Epithelial cell of proximal tubule (primary cell): ENCODE measurements at regions not wholly inside any gene's neighbourhood (a gene's known extent, or its start where the extent isn't known, plus 50 kb on each side); places are given as distances from the start of the nearest gene placed in this dataset.

Experiments used
- DNase-seq: peaks from one replicate; pipeline ENCODE4 v3.0.0-alpha.2; 2011; ENCODE audit warnings: low read depth
- H3K4me3 ChIP-seq: 2 replicates; pipeline ENCODE4 v1.5.1; 2011; ENCODE audit warnings: low read depth, mild to moderate bottlenecking, low read length
- TF ChIP-seq, protein P1 (sequence below): conservative IDR thresholded peaks from 2 replicates; pipeline ENCODE4 v1.5.1; 2012; ENCODE audit warnings: low read depth, mild to moderate bottlenecking, low read length

- H3K4me3 ChIP-seq, result no peak overlapping the region
- TF ChIP-seq, protein P1, sequence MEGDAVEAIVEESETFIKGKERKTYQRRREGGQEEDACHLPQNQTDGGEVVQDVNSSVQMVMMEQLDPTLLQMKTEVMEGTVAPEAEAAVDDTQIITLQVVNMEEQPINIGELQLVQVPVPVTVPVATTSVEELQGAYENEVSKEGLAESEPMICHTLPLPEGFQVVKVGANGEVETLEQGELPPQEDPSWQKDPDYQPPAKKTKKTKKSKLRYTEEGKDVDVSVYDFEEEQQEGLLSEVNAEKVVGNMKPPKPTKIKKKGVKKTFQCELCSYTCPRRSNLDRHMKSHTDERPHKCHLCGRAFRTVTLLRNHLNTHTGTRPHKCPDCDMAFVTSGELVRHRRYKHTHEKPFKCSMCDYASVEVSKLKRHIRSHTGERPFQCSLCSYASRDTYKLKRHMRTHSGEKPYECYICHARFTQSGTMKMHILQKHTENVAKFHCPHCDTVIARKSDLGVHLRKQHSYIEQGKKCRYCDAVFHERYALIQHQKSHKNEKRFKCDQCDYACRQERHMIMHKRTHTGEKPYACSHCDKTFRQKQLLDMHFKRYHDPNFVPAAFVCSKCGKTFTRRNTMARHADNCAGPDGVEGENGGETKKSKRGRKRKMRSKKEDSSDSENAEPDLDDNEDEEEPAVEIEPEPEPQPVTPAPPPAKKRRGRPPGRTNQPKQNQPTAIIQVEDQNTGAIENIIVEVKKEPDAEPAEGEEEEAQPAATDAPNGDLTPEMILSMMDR, result no peak
- no peak for DNase-seq
Observed at GRCh38 chr5:135234242-135234641, 164.8 kb downstream of the MACROH2A1 start.

GRCh38 chr5:135233477-135233876, 165.6 kb downstream of the MACROH2A1 start:
- no peak for DNase-seq
- no peak overlapping the region for H3K4me3 ChIP-seq
- TF ChIP-seq, protein P1, result no peak

DNA sequence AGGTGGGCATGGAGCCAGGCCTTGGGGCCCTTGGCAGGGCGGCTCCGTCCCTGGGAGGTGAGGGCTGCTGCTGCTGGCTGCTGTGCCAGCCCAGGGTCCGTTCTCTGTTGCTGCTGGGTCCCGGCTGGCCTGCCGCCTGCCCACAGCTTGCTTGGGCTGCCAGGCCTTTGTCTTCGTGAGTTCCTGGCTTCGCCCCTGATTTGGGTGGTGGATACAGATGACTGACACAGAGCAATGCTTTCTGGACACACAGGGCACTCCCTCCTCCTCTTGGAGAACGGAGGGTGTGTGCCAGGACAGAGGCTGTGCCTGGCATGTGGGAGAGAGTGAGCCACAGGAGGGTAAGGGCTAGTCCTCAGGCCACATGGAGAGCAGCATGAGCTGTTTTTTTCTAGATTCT, 166.1 kb downstream of the MACROH2A1 start:
- TF ChIP-seq, protein P1, result no peak
- no peak for DNase-seq

GRCh38 chr5:135231289-135231688, 167.7 kb downstream of the MACROH2A1 start:
- DNase-seq, result no peak
- TF ChIP-seq, protein P1, result no peak
- H3K4me3 ChIP-seq, result no peak overlapping the region

More for the DNA sequence above, 166.1 kb downstream of the MACROH2A1 start:
- H3K4me3 ChIP-seq, result no peak overlapping the region

DNA sequence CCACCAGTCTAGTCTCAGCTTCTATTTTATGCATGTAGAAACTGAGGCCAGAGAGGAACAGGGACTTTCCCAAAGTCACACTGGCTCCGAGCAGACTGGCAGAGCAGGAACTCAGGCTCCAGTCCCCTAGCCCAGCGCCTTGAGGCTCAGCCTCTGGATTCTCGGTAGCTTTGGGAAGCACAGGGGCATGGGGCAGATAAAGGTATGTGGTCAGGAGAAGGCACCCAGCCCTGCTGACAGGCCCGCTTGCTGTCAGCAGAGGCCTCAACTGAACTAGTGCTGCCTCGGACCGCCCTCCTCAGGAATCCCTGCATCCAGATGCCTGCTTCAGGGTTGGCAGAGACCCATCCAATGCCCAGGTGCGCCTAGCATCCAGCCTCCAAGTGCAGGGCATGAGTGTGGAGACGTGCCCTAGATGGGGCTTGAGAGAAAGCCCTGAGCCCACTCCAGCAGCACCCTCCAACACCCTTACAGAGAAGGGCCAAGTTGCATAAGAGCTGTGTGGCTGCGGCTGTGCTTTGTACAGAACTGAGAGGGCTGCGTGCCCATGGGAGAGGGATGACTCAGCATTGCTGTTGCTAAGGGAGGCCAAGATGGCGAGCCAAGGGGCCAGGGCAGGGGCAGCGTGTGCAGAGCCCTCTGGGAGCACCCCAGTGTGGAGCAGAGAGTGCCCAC, 168.6 kb downstream of the MACROH2A1 start:
- no peak for DNase-seq
- TF ChIP-seq, protein P1, result no peak
- no peak overlapping the region for H3K4me3 ChIP-seq

DNA sequence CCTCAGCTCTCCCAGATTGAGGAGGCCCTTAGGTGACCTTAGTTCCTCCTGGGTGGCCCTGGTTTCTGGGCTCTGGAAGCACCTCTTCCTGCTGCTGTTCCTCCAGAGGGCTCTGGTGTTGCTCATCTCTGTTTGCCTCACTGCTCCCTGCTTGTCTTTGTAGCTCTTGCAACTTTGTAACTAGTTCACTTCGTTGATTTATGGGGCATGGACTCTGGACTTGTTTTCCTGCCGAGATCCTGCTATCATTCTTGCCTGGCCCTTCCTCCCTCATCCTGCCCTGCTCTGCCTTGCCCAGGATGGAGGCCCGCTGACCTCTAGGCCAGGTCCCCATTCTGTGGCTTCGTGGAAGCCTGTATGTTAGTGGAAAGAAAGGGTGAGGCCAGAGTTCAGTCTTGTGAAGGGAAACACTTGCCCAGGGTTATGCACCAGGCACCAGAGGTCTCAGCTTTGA, 169.3 kb downstream of the MACROH2A1 start:
- TF ChIP-seq, protein P1, result no peak
- DNase-seq, result no peak
- H3K4me3 ChIP-seq, result no peak overlapping the region

DNA sequence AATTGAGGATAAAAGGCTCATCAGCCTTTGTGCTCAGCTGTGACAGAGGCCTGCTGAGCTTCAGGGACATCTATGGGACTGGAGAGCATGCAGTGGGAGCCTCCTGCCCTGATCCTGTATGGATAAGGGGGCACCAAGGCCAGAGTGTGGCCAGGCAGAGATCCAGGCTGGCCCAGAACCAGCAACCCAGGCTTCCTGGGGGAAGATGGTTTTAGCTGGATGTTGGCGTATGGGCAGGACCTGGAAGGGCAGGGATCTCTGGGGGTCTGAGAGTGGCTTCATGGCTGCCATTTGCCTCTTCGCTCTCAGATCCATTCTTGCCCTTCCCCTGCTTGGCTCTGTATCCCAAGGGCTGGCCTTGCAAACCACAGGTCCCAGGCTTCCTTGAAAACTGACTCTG, 169.9 kb downstream of the MACROH2A1 start:
- TF ChIP-seq, protein P1, result no peak
- DNase-seq, result no peak
- no peak overlapping the region for H3K4me3 ChIP-seq
